AML-193 (cell line): ENCODE measurements at regions not wholly inside any gene's neighbourhood (a gene's known extent, or its start where the extent isn't known, plus 50 kb on each side); places are given as distances from the start of the nearest gene placed in this dataset.

ENCODE experiments used
- DNase-seq, 2 experiments: peaks; one replicate each; lab custom pipeline; 2025; lab: John Stamatoyannopoulos, UW

GRCh38 chr2:186069676-186070075 lies 331.1 kb downstream of the FSIP2 start:
- no peak for DNase-seq

DNA sequence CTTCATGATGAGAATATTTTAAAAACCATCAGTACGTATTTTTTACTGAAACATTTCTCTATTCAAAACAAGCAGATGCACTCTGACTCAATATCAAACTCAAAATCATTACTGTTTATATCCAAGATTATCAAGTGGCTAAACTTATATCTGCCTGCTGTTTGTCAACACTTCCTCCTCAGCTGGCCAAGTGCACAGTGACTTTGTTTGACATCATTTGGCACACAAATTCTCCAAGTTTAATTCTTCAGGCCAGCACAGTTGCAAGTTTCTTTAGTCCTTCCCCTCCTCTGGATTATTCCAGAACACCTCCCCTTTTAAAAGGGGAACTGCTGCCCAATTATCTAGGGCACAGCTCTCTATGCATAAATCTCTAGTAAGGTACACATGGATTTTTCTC lies 346.6 kb downstream of the FSIP2 start:
- no peak for DNase-seq

GRCh38 chr2:186093174-186093573 lies 354.6 kb downstream of the FSIP2 start:
- DNase-seq, result no peak

DNA sequence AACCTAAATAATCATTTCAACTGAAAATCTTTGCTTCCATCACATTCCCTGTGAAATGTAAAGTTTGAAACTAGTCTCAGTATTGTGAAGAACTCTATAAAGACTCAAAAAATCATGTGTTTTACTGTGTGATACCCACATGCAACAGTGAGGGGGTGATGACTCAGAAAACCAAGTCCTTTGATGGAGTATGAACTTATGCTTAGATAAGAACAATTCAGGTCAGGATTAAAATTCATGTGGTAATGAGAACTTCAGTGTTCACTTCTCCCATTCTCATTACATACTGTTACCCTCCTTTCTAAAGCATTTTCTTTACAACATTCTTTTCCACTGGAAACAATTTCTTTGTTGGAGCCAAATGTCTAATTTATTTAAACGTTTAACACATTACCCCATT lies 360.2 kb downstream of the FSIP2 start:
- no peak for DNase-seq

DNA sequence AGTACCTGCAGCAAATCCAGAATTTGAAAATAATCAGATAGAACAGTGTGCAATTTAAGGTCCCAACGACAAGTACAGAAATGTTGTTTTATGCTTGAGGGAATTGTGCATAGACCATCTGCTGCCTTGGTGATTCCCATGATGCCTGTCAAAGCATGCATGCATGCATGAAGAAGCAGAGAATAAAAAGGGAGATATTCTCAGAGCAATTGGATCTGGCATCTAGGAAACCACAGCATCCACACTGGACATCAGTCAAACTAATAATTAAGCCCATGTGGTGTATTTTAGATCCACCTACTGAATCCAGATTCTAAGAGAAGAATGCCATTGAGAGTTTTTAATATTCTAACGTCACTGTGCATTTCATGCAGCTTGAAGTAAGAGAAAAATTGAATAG lies 361.2 kb downstream of the FSIP2 start:
- no peak for DNase-seq

GRCh38 chr2:186100636-186101035 lies 362.0 kb downstream of the FSIP2 start:
- no peak for DNase-seq

DNA sequence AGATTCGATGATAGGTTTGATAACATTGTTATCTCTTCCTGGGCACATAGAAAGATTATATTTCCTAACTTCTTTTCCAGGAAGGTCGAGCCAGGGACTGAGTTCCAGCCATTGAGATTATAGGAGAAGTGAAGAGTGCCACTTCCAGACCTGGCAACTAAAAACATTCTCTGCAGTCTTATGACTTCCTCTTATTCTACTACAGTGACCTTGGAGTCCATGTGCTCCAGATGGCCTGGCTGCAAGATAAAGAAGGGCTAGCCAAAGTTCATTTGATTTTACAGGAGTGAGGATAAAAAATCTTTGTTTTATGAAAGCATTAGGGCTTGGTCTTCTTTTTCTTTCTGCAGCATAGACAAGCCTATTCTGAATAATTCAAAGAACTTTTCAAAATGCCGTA lies 363.0 kb downstream of the FSIP2 start:
- DNase-seq, result no peak

DNA sequence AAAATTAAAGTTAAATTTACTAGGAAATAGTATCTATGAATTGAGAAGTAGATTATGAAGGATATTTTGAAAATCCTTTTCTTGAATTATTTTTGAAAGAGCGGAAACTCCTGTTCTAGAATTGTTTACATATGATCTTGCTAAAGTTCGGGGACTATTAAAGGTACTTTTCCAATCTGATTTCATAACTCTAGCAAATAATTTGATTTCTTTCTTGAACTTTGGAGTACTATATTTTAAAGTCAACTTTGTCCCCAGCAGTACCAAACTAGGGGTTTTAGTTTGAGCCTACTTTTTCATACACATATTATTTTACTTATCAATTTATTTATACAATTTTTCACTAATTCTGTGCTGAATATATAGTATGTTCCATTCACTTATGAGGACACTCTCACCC lies 364.7 kb downstream of the FSIP2 start:
- no peak for DNase-seq

DNA sequence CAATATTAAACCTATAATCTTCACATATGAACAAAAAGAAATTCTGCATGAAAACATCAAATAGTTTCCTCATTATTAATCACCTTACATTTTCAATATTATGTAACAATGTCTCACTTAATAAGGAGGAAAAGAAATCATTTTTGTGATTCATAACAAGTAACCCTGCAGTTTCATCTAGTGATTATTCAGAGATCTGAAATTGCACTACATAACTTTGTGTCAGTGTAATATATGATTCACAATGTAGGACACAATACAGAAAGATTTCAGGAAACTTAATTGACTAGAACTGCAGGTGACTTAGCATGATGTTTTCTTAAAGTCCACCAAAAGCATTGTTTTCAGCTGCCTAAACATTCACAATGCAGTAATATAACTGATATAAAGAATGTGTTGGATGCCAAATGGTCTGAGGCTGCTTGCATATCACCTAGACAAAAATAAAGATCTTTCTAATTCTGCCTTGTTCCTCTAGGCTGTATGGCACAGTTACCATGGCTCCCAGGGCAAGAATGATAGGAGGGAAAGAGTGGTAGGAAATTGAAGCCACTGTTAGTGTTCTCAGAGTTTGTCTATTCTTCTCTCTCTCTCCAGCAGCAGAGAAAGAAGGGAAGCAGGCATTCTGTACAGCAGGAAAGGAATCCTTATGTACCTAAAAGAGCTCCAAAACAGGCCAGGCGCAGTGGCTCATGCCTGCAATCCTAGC lies 366.6 kb downstream of the FSIP2 start:
- DNase-seq, result no peak

GRCh38 chr2:186108470-186108869 lies 369.9 kb downstream of the FSIP2 start:
- DNase-seq, result no peak

DNA sequence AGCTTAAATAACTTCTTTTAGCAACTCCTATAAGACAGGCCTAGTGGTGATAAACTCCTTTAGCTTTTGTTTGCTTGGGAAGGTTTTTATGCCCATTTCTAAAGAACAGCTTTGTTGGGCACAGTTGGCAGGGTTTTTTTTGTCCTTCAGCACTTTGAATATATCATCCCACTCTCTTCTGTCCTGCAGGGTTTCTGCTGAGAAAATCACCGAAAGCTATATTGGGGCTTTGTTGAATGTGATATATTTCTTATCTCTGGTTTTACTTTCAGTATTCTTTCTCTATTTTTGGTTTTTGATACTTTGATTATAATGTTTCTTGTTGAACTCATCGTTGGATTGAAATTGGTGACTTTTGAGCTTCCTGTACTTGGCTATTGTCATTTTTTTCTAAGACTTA lies 372.8 kb upstream of the ZC3H15 start:
- DNase-seq, result no peak

DNA sequence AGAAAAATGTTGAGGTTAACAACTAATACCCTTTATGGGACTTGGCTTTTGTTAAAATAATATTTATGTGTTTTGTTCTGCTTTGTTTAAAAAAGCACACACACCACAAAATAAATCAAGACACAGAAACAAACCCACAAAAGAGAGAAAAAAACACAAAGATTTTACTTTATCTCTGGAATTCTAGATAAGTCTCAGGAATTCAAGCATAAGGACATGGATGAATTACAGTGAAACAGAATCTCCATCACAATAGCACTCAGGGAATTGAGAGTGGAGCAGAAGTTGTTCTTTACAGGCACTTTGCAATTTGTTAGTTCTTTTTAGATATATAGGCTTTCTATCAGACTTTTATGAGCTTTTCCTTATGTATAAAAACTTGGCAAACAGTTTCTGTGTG lies 360.9 kb upstream of the ZC3H15 start:
- no peak for DNase-seq

- DNase-seq, result no peak
Observed at GRCh38 chr2:186125625-186126024, 360.4 kb upstream of the ZC3H15 start.

GRCh38 chr2:186126181-186126580 lies 359.9 kb upstream of the ZC3H15 start:
- DNase-seq, result no peak

DNA sequence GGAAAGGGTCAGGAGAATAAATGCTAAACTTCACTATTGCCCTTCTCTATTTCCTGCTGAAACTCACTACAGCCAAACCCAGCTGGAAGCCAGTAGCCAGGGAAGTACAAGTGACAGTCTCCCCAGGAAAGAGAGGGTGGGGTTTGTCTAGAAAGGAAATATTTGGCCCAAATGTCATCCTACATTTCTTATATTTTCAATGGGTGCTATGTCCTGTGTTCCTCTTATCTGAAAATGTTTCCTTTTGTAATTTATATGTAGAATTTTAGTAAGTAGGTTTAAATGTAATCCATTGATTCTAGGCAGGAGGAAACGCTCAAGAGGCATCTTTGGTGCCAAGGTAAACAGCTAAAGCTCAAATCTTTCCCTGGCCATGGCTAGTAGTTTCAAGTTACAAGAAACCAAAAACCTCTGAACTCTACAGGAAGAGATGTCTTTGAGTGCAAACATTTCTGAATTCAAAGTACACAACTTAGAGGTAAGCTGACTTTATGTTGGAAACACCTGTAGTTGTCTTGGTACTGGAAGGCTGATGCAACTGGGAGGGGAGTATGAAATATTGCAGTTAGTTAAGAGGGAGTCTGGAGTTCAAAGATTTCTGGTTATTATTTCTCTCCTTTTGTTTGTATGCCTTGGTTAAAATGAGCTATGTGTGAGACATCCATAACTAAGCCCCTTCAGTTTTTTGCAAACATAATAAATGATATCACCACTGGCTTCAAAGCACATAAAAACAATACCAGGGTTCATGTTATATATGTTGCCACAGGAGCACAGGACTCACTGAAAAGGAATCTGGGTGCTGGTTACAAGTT lies 356.1 kb upstream of the ZC3H15 start:
- no peak for DNase-seq

DNA sequence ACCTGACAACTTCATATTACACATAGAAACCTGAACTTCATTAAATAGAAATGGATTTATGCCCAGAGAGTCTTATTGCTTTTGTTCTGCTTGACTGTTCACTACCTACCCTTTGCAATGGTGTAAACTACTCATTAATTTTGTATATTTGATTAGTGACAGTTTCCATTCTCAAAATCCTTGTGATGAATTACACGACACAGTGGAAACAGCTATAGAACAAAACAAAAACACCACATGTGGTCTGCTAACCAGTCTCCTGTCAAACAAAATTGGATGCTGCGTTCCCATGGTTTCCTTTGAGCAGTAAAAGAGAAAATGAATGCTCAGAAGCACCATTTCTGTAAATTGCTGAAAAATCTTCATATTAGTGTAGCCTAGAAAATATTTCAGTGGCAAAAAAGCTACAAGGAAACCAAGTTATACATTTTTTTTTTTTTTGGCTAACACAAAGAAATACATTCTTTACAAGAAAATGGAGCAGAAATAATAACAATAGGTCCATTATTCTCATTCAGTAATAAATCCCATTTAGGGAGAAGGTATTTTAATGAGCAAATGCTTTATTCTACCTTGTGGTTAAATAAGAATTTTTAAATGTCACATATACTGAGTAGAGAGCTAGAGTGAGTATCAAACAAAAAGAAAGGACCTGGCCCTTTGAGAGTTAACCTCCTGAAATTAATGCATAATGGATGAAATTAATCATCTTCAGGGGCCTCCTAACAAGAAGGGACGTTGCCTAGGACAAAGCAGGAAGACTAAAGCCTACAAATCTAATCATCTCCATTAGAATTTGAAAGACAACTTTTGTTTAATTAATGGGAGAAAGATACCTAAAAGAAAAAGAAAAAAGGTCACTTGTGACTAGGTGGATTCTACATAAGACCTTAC lies 355.1 kb upstream of the ZC3H15 start:
- DNase-seq, result no peak

DNA sequence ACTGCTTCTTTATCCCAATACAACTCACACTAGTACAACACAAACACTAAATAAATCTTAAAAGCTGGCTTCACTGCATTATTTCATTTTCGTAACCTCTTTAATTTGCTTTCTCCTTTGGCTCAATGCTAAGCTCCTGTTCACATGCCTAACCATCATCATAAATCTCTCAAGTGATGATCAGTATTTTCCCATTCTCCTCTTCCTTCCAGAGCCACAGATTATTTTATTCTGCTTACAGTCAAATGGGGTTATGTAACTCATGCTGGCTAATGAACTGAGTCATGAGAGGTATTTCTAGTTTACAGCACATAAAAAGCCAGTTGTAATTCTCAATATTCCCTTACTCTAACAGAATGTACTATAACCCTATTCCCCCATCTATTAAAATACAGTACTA lies 350.4 kb upstream of the ZC3H15 start:
- DNase-seq, result no peak

DNA sequence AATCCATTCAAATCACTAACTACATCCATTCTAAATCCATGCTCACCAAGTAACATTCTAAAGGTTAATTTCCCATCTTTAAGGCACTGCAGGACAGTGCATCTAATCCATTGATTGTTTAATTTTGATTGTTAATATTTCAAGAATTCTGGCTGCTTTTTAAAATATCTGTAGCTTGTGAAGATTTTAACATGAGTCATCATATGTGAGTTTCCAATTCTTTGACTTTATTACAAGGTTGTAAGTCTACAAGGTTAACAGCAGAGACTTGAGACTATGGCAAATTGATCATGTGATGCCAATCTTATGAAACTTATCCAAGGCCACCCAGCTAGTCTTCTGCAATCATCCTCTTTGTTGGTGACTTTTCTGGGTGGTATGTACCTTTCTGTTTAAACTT lies 349.2 kb upstream of the ZC3H15 start:
- DNase-seq, result no peak

DNA sequence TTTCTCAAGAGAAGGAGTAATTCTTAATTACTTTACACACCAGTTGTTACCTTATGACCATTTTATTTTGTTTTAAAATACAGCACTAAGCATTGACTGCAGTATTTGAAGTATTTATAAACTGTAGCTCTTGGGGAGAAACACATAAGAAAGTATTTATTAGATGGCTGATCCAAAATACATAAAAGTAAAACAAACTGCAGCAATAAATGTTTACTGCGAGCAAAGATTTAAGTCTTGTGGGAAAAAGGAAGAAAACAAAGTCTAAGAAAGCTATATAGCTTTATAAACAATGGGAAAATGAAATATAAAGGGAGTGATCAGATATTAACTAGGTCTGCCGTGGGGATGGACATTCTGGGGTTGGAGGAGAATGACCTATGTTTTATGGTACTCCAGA lies 347.2 kb upstream of the ZC3H15 start:
- DNase-seq, result no peak

DNA sequence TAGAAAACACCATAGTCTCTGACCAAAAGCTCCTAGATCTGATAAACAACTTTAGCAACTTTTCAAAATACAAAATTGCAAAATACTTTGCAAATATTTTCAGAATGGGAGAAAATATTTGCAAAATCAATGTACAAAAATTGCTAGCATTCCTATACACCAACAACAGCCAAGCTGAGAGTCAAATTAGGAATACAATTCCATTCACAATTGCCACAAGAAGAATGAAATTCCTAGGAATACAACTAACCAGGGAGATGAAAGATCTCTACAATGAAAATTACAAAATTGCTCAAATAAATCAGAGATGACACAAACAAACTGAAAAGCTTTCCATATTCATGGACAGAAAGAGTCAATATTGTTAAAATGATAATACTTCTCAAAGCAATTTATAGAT lies 327.0 kb upstream of the ZC3H15 start:
- DNase-seq, result no peak

DNA sequence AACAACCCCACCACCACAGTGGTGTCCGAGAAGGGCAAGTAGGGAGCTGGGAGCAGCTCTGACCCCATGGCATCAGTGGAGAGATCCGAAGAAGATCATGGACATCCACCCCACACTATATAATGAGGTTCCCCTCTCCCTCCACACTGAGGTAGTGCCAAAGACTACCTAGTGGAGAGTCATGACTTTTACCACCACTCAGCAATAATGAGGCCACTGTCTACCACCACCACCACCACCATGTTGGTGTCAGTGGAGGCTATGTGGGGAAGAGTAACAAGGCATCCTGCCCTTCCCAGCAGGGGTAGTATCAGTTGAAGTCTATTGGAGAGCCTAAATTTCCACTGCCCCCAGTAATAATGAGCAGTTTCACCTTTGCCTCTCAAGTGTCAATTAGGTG lies 321.7 kb upstream of the ZC3H15 start:
- DNase-seq, result no peak

GRCh38 chr2:186170693-186171092 lies 315.4 kb upstream of the ZC3H15 start:
- DNase-seq, result no peak

DNA sequence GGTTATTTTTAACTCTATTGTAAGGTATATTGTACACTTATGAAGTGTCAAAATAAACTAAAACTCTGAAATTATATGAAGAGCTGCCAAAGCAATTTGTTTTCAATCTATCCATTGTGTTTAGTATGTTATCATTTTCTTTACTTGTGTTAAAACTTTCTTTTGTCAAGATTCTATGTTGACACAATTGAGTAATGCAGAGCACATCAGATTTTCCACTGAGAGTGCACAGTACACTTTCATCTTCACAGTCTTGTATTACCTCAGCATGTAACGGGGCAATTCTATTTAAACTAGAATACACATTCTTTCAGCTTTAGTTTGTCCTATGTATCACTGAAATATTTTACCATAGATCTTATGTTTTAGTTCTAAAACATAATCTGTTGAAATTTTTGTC lies 304.4 kb upstream of the ZC3H15 start:
- no peak for DNase-seq
